K562 (cell line): ENCODE measurements at regions not wholly inside any gene's neighbourhood (a gene's known extent, or its start where the extent isn't known, plus 50 kb on each side); places are given as distances from the start of the nearest gene placed in this dataset.

Experiments used
- ATAC-seq: fragments of 200-7000 bp; cut with Tn5 transposase; 3 replicates; pipeline ENCODE4 v1.9.1; 2020; ENCODE audit warnings: moderate library complexity
- BruUV-seq: library from RNA; stranded (reverse); fragments of 400-500 nt; replicated peaks from 2 replicates; lab custom pipeline; 2021; lab: Mats Ljungman, UMichigan
- CTCF ChIA-PET: fragments of 300-600 bp; formaldehyde crosslinking; extraction: SDS; loops from one replicate; lab custom pipeline; 2021; ENCODE audit warnings: low intra/inter-chr PET ratio; lab: Yijun Ruan, JAX
- POLR2A ChIA-PET: fragments of 300-600, 350-650 bp; sonication (Branson Sonifier 250); formaldehyde crosslinking; extraction: SDS; loops from one replicate; lab custom pipeline; 2021; ENCODE audit warnings: antibody characterized with exemption, inconsistent platforms; lab: Yijun Ruan, JAX
- DNase-seq, 4 experiments: peaks; one replicate each; pipeline versions ENCODE4 v3.0.0 to v3.0.0-alpha.2; 2011 to 2018; ENCODE audit warnings: low spot score in 3 of 4, mixed read lengths in 3 of 4; ENCODE audit errors: extremely low read depth in 1 of 4
- FAIRE-seq: peaks from 2 replicates; lab custom pipeline; 2011; peaks lifted over from hg19 to GRCh38; lab: Jason Lieb, UNC
- H2AFZ ChIP-seq: 2 replicates; pipeline ENCODE4 v1.6.0; 2011; ENCODE audit warnings: low read depth, low read length, control low read depth, inconsistent platforms
- H3K27ac ChIP-seq: fragments of 200-600 bp; 3 replicates; pipeline ENCODE4 v1.8.0; 2011; ENCODE audit warnings: low read depth, mild to moderate bottlenecking, control low read depth, inconsistent platforms, low read length, moderate library complexity, mixed read lengths; ENCODE audit errors: extremely low read depth
- H3K27me3 ChIP-seq, 2 experiments: fragments of 300-600 bp in 1 of 2; 2 replicates in 1 of 2; 3 replicates in 1 of 2; pipeline versions ENCODE4 v1.6.0 to v1.8.0; 2011; ENCODE audit warnings: inconsistent platforms in 2 of 2, low read length in 2 of 2, mild to moderate bottlenecking in 1 of 2, mixed read lengths in 1 of 2, moderate library complexity in 1 of 2; ENCODE audit not compliant: control insufficient read depth in 2 of 2, insufficient read depth in 2 of 2
- H3K36me3 ChIP-seq: fragments of 300-600 bp; 3 replicates; pipeline ENCODE4 v1.8.0; 2011; ENCODE audit warnings: mild to moderate bottlenecking, low read length, inconsistent platforms; ENCODE audit not compliant: control insufficient read depth, insufficient read depth
- H3K4me1 ChIP-seq, 2 experiments: fragments of 200-600 bp in 1 of 2; replicated peaks in 1 of 2; 2 replicates in 1 of 2; 3 replicates in 1 of 2; pipeline versions ENCODE4 v1.5.1 to v1.8.0; 2011; ENCODE audit warnings: inconsistent platforms in 2 of 2, low read length in 2 of 2, mild to moderate bottlenecking in 1 of 2, mixed read lengths in 1 of 2, moderate library complexity in 1 of 2; ENCODE audit not compliant: control insufficient read depth in 2 of 2, insufficient read depth in 2 of 2
- H3K4me2 ChIP-seq: 2 replicates; pipeline ENCODE4 v1.6.1; 2011; ENCODE audit warnings: low read length, control low read depth, inconsistent platforms, mixed read lengths; ENCODE audit not compliant: insufficient read depth
- H3K4me3 ChIP-seq: fragments of 200-600 bp; sonication (generic), shearing (Covaris generic); 2 replicates; pipeline ENCODE4 v1.5.1; 2016; ENCODE audit warnings: control low read depth, inconsistent platforms
- H3K79me2 ChIP-seq: fragments of 200-600 bp; 3 replicates; pipeline ENCODE4 v1.8.0; 2011; ENCODE audit warnings: low read length, inconsistent platforms; ENCODE audit not compliant: control insufficient read depth, insufficient read depth
- H3K9ac ChIP-seq, 2 experiments: 2 replicates each; pipeline versions ENCODE4 v1.6.0 to v1.6.1; 2011; ENCODE audit warnings: low read depth in 2 of 2, low read length in 2 of 2, control low read depth in 1 of 2, inconsistent platforms in 1 of 2, mild to moderate bottlenecking in 1 of 2, mixed read lengths in 1 of 2; ENCODE audit not compliant: insufficient read depth in 1 of 2
- H3K9me1 ChIP-seq: one replicate; pipeline ENCODE4 v1.6.0; 2011; ENCODE audit warnings: inconsistent platforms, mild to moderate bottlenecking, low read length, moderate library complexity; ENCODE audit not compliant: control insufficient read depth, insufficient read depth
- H3K9me3 ChIP-seq: replicated peaks from 2 replicates; pipeline ENCODE4 v1.5.1; 2011; ENCODE audit warnings: low read depth, low read length, inconsistent platforms; ENCODE audit not compliant: control insufficient read depth, insufficient read depth
- H4K20me1 ChIP-seq: replicated peaks from 2 replicates; pipeline ENCODE4 v1.6.1; 2011; ENCODE audit warnings: low read length, inconsistent platforms, mixed read lengths; ENCODE audit not compliant: control insufficient read depth, insufficient read depth
- ELF4 ChIP-seq: fragments of 450-650 bp; formaldehyde crosslinking; IDR thresholded peaks from 2 replicates; pipeline ENCODE4 v1.4.0; 2022; ENCODE audit warnings: missing genetic modification characterization
- ZFP30 ChIP-seq: fragments of 250-450 bp; sonication (Bioruptor Pico); IDR thresholded peaks from 2 replicates; pipeline ENCODE4 v1.8.0; 2022; ENCODE audit warnings: moderate library complexity, mild to moderate bottlenecking, inconsistent platforms, borderline replicate concordance
- ZFPM2 ChIP-seq: fragments of 250-450 bp; sonication (Bioruptor Pico); IDR thresholded peaks from 2 replicates; pipeline ENCODE4 v1.5.1; 2022; ENCODE audit warnings: mild to moderate bottlenecking
- ZNF23 ChIP-seq: fragments of 250-450 bp; sonication (Bioruptor Pico); IDR thresholded peaks from 2 replicates; pipeline ENCODE4 v1.4.0; 2020; ENCODE audit warnings: mild to moderate bottlenecking
- ZNF253 ChIP-seq: fragments of 250-450 bp; sonication (Bioruptor Pico); conservative IDR thresholded peaks from 2 replicates; pipeline ENCODE4 v1.6.1; 2021; ENCODE audit warnings: mild to moderate bottlenecking
- ZNF316 ChIP-seq: fragments of 450-650 bp; IDR thresholded peaks from 2 replicates; pipeline ENCODE4 v1.6.1; 2016
- WGBS: fragments of 100-300 bp; shearing (Covaris generic); methylation state at CpG from one replicate; pipeline ENCODE4 v1.1.6; 2016; ENCODE audit warnings: low coverage, mixed read lengths; ENCODE audit not compliant: insufficient coverage; ENCODE audit errors: missing lambda C conversion rate; 5-methylcytosine and 5-hydroxymethylcytosine counted together
- in situ Hi-C: fragments of 300-500 bp; cut with MboI; formaldehyde crosslinking; loops from 4 replicates; pipeline ENCODE4 v1.15.0; 2018; ENCODE audit warnings: inconsistent platforms, mixed read lengths
- intact Hi-C: fragments of 100-400 bp; cut with micrococcal nuclease; formaldehyde crosslinking; loops from 2 replicates; pipeline ENCODE4 v1.14.2; 2022
- TF ChIP-seq, protein P1 (sequence below), 2 experiments: fragments of 150-350 bp in 1 of 2; IDR thresholded peaks; 2 replicates each; pipeline ENCODE4 v1.6.1; 2012 to 2016; ENCODE audit warnings: low read depth in 2 of 2, low read length in 2 of 2, mild to moderate bottlenecking in 1 of 2, moderate library complexity in 1 of 2
- TF ChIP-seq, protein P2 (sequence below): sonication (generic); formaldehyde crosslinking; IDR thresholded peaks from 2 replicates; pipeline ENCODE4 v1.8.1; 2023; ENCODE audit warnings: mild to moderate bottlenecking, missing genetic modification reagents, moderate library complexity
- TF ChIP-seq, protein P3 (sequence below): fragments of 250-450 bp; sonication (Bioruptor Pico); IDR thresholded peaks from 2 replicates; pipeline ENCODE4 v1.5.0; 2022; ENCODE audit warnings: mild to moderate bottlenecking
- TF ChIP-seq, protein P4 (sequence below): fragments of 250-450 bp; sonication (Bioruptor Pico); IDR thresholded peaks from 2 replicates; pipeline ENCODE4 v1.5.0; 2021

DNA sequence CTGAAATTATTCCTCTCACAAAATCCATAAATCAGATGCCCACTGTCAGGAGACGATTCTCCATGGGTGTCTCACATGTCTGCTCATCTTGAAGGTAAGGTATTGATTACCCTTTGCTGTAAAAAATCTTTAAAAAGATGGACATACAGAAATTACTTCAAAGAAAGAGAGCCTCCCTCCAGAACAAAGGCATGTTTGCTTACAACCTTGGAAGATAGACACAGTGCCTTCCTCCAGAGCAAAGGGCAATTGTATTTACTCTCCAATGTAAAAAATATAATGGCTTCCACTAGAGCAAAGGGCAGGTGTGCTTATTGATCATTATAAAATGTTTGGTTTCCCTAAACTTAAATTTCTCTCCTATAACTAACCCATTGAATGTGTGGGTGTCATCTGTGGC lies 616.2 kb downstream of the ANKRD50 start (continued):
- TF ChIP-seq, protein P1, sequence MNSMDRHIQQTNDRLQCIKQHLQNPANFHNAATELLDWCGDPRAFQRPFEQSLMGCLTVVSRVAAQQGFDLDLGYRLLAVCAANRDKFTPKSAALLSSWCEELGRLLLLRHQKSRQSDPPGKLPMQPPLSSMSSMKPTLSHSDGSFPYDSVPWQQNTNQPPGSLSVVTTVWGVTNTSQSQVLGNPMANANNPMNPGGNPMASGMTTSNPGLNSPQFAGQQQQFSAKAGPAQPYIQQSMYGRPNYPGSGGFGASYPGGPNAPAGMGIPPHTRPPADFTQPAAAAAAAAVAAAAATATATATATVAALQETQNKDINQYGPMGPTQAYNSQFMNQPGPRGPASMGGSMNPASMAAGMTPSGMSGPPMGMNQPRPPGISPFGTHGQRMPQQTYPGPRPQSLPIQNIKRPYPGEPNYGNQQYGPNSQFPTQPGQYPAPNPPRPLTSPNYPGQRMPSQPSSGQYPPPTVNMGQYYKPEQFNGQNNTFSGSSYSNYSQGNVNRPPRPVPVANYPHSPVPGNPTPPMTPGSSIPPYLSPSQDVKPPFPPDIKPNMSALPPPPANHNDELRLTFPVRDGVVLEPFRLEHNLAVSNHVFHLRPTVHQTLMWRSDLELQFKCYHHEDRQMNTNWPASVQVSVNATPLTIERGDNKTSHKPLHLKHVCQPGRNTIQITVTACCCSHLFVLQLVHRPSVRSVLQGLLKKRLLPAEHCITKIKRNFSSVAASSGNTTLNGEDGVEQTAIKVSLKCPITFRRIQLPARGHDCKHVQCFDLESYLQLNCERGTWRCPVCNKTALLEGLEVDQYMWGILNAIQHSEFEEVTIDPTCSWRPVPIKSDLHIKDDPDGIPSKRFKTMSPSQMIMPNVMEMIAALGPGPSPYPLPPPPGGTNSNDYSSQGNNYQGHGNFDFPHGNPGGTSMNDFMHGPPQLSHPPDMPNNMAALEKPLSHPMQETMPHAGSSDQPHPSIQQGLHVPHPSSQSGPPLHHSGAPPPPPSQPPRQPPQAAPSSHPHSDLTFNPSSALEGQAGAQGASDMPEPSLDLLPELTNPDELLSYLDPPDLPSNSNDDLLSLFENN (IDR thresholded peaks at IDR 0.05; ENCODE audit: low read depth in 2 of 2, low read length in 2 of 2): no peak
- TF ChIP-seq ZNF316: no peak
- no peak for TF ChIP-seq ZNF253 (CRISPR knock-in tag)
- TF ChIP-seq, protein P2, sequence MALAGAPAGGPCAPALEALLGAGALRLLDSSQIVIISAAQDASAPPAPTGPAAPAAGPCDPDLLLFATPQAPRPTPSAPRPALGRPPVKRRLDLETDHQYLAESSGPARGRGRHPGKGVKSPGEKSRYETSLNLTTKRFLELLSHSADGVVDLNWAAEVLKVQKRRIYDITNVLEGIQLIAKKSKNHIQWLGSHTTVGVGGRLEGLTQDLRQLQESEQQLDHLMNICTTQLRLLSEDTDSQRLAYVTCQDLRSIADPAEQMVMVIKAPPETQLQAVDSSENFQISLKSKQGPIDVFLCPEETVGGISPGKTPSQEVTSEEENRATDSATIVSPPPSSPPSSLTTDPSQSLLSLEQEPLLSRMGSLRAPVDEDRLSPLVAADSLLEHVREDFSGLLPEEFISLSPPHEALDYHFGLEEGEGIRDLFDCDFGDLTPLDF (CRISPR knock-in tag): no peak

DNA sequence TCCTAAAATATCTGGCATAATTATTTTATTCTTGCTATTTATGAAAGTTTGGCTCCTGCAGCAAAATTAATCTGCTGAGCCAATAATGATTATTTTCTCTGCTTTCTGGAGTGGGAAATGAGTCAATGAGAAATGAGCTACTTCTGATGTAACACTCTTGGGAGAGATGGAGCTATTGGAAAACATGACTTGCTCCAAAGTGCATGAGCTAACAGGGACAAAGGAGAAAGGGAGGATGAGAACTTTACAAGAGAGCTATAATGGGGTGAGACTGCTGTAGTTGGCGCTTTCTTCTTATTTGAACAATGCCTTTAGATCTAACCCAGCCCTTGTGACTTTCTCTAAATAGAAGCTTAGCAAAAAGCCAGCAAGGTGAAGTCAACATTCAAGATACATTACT lies 615.1 kb downstream of the ANKRD50 start:
- H3K9me1 ChIP-seq: no peaks in the 10 kb centered on the region
- H3K4me1 ChIP-seq: no peaks in the 10 kb centered on the region
- no peaks in the 10 kb centered on the region for H3K9me3 ChIP-seq
- H3K36me3 ChIP-seq: no peaks in the 10 kb centered on the region
- DNase-seq: no peak
- FAIRE-seq: no peak
- H3K4me2 ChIP-seq: no peak overlapping the region
- no peak overlapping the region for H3K4me3 ChIP-seq
- no TSS peak for BruUV-seq
- intact Hi-C loops: no loop called here
- no peak for ATAC-seq
- POLR2A ChIA-PET: no interaction called here
- no peak overlapping the region for H3K27ac ChIP-seq
- H3K9ac ChIP-seq: no peak overlapping the region
- 0% methylated on average over 1 of the region's 1 CpG for WGBS
- no peak overlapping the region for H2AFZ ChIP-seq
- H3K27me3 ChIP-seq: no peaks in the 10 kb centered on the region
- in situ Hi-C loops: no loop called here
- no peaks in the 10 kb centered on the region for H4K20me1 ChIP-seq
- CTCF ChIA-PET: no interaction called here
- no peaks in the 10 kb centered on the region for H3K79me2 ChIP-seq
- TF ChIP-seq ZNF253 (CRISPR knock-in tag) (no peak), ELF4 (CRISPR knock-in tag) (no peak), ZNF23 (CRISPR knock-in tag) (no peak), ZFP30 (CRISPR knock-in tag) (no peak), ZFPM2 (CRISPR knock-in tag) (no peak)
- TF ChIP-seq, protein P3, sequence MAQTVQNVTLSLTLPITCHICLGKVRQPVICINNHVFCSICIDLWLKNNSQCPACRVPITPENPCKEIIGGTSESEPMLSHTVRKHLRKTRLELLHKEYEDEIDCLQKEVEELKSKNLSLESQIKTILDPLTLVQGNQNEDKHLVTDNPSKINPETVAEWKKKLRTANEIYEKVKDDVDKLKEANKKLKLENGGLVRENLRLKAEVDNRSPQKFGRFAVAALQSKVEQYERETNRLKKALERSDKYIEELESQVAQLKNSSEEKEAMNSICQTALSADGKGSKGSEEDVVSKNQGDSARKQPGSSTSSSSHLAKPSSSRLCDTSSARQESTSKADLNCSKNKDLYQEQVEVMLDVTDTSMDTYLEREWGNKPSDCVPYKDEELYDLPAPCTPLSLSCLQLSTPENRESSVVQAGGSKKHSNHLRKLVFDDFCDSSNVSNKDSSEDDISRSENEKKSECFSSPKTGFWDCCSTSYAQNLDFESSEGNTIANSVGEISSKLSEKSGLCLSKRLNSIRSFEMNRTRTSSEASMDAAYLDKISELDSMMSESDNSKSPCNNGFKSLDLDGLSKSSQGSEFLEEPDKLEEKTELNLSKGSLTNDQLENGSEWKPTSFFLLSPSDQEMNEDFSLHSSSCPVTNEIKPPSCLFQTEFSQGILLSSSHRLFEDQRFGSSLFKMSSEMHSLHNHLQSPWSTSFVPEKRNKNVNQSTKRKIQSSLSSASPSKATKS (CRISPR knock-in tag): no peak
- TF ChIP-seq, protein P4, sequence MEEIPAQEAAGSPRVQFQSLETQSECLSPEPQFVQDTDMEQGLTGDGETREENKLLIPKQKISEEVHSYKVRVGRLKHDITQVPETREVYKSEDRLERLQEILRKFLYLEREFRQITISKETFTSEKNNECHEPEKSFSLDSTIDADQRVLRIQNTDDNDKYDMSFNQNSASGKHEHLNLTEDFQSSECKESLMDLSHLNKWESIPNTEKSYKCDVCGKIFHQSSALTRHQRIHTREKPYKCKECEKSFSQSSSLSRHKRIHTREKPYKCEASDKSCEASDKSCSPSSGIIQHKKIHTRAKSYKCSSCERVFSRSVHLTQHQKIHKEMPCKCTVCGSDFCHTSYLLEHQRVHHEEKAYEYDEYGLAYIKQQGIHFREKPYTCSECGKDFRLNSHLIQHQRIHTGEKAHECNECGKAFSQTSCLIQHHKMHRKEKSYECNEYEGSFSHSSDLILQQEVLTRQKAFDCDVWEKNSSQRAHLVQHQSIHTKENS (CRISPR knock-in tag): no peak
